HepG2 (cell line): ENCODE measurements at regions not wholly inside any gene's neighbourhood (a gene's known extent, or its start where the extent isn't known, plus 50 kb on each side); places are given as distances from the start of the nearest gene placed in this dataset.
A peak's percentile ranks its signal among the peaks of the same experiment; 100 is the strongest.

Experiments used
- ATAC-seq: fragments of 200-7000 bp; cut with Tn5 transposase; 3 replicates; pipeline ENCODE4 v1.9.1; 2020; ENCODE audit warnings: mild to moderate bottlenecking, moderate library complexity
- BruUV-seq: library from RNA; stranded (reverse); fragments of 400-500 nt; replicated peaks from 2 replicates; lab custom pipeline; 2021; lab: Mats Ljungman, UMichigan
- CTCF ChIA-PET: fragments of 300-600 bp; formaldehyde crosslinking; extraction: SDS; loops from one replicate; lab custom pipeline; 2021; ENCODE audit warnings: low total read pairs, inconsistent platforms, low intra/inter-chr PET ratio; lab: Yijun Ruan, JAX
- POLR2A ChIA-PET: fragments of 350-600 bp; sonication (Branson Sonifier 250); formaldehyde crosslinking; loops from one replicate; lab custom pipeline; 2020; ENCODE audit warnings: antibody characterized with exemption, inconsistent platforms; lab: Yijun Ruan, JAX
- DNase-seq: peaks from one replicate; pipeline ENCODE4 v3.0.0-alpha.2; 2015; ENCODE audit warnings: low spot score
- FAIRE-seq: peaks from 3 replicates; lab custom pipeline; 2011; peaks lifted over from hg19 to GRCh38; lab: Jason Lieb, UNC
- H2AFZ ChIP-seq: one replicate; pipeline ENCODE4 v1.6.1; 2011; ENCODE audit warnings: low read length, inconsistent platforms
- H3K27ac ChIP-seq: fragments of 300-600 bp; 3 replicates; pipeline ENCODE4 v1.8.0; 2011; ENCODE audit warnings: mixed run types, mild to moderate bottlenecking, mixed read lengths, low read length, inconsistent platforms; ENCODE audit not compliant: insufficient read depth; ENCODE audit errors: extremely low read length
- H3K27me3 ChIP-seq, 2 experiments: fragments of 200-600 bp in 1 of 2; 2 replicates in 1 of 2; 3 replicates in 1 of 2; pipeline versions ENCODE4 v1.6.0 to v1.8.0; 2011; ENCODE audit warnings: low read length in 2 of 2, mild to moderate bottlenecking in 2 of 2, moderate library complexity in 2 of 2, inconsistent platforms in 1 of 2; ENCODE audit not compliant: insufficient read depth in 2 of 2, control insufficient read depth in 1 of 2
- H3K36me3 ChIP-seq, 2 experiments: fragments of 200-600 bp in 1 of 2; replicated peaks in 1 of 2; 2 replicates in 1 of 2; 3 replicates in 1 of 2; pipeline versions ENCODE4 v1.5.1 to v1.8.0; 2011; ENCODE audit warnings: low read length in 2 of 2, inconsistent platforms in 1 of 2; ENCODE audit not compliant: insufficient read depth in 2 of 2, control insufficient read depth in 1 of 2
- H3K4me1 ChIP-seq: 2 replicates; pipeline ENCODE4 v1.5.1; 2012; ENCODE audit warnings: low read length, inconsistent platforms; ENCODE audit not compliant: insufficient read depth
- H3K4me2 ChIP-seq: 2 replicates; pipeline ENCODE4 v1.6.0; 2011; ENCODE audit warnings: low read depth, low read length, inconsistent platforms
- H3K4me3 ChIP-seq, 3 experiments: fragments of 200-600 bp in 1 of 3; sonication (generic), shearing (Covaris generic) in 1 of 3; replicated peaks in 1 of 3; 2 replicates each; pipeline ENCODE4 v1.5.1; 2011 to 2016; ENCODE audit warnings: low read length in 3 of 3, inconsistent platforms in 2 of 3, low read depth in 2 of 3, mild to moderate bottlenecking in 2 of 3, control low read depth in 1 of 3, mixed read lengths in 1 of 3; ENCODE audit not compliant: insufficient read depth in 1 of 3
- H3K79me2 ChIP-seq: one replicate; pipeline ENCODE4 v1.6.1; 2011; ENCODE audit warnings: low read length, inconsistent platforms; ENCODE audit not compliant: insufficient read depth
- H3K9ac ChIP-seq: 2 replicates; pipeline ENCODE4 v1.6.0; 2011; ENCODE audit warnings: mild to moderate bottlenecking, low read depth, low read length, inconsistent platforms; ENCODE audit not compliant: insufficient read depth
- H3K9me3 ChIP-seq: 2 replicates; pipeline ENCODE4 v1.5.1; 2012; ENCODE audit warnings: mild to moderate bottlenecking, low read length
- H4K20me1 ChIP-seq: 2 replicates; pipeline ENCODE4 v1.6.0; 2011; ENCODE audit warnings: inconsistent platforms, mild to moderate bottlenecking, low read length, moderate library complexity; ENCODE audit not compliant: insufficient read depth
- CEBPB ChIP-seq: IDR thresholded peaks from 2 replicates; pipeline ENCODE4 v1.6.1; 2011; ENCODE audit warnings: low read depth, low read length, improper control_type of control experiment, borderline replicate concordance
- ZBTB38 ChIP-seq: sonication (generic); formaldehyde crosslinking; IDR thresholded peaks from 2 replicates; pipeline ENCODE4 v1.5.1; 2020; ENCODE audit warnings: mild to moderate bottlenecking, missing genetic modification reagents
- ZFP36L2 ChIP-seq: sonication (generic); formaldehyde crosslinking; IDR thresholded peaks from 2 replicates; pipeline ENCODE4 v1.4.0; 2020; ENCODE audit warnings: missing genetic modification reagents
- ZSCAN30 ChIP-seq: sonication (generic); formaldehyde crosslinking; IDR thresholded peaks from 2 replicates; pipeline ENCODE4 v1.5.0; 2020; ENCODE audit warnings: mild to moderate bottlenecking, missing genetic modification reagents
- WGBS: methylation state at CpG from one replicate; pipeline ENCODE4 v1.1.6; 2017; ENCODE audit warnings: low lambda C conversion rate; 5-methylcytosine and 5-hydroxymethylcytosine counted together
- in situ Hi-C: cut with HindIII; loops from 2 replicates; pipeline ENCODE4 v1.10.0; 2017; ENCODE audit warnings: low pct_unique_long_range_greater_than_20kb; ENCODE audit not compliant: extremely low pct_ligation_motif_present
- intact Hi-C: fragments of 100-400 bp; cut with micrococcal nuclease; formaldehyde crosslinking; loops from one replicate; pipeline ENCODE4 v1.10.0; 2022; ENCODE audit not compliant: unreplicated experiment
- TF ChIP-seq, protein P1 (sequence below): sonication (generic); formaldehyde crosslinking; IDR thresholded peaks from 2 replicates; pipeline ENCODE4 v1.4.0; 2020; ENCODE audit warnings: missing genetic modification reagents

DNA sequence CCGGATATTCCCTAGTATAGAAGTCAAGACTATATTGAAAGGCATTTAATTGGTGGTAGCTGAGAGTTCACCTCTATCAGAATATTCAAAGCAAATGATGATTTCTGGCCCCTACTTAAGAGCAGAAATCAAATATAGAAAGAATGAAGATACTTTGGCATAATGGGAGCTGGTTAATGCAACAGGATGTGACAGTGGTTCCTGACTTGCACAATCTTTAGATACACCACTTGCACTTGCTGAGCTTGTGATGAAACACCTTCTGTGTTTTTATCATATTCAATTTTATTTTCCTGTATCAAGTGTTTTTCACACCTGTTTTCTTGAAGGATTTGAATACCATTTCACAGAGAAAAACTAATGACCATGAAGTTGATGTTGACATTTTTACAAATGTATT, 124.1 kb upstream of the CDH19 start:
- intact Hi-C loops: no loop called here
- H3K27me3 ChIP-seq: no peaks in the 10 kb centered on the region; a peak in 1 of 5 replicates
- no peak overlapping the region for H3K9ac ChIP-seq
- no peak for TF ChIP-seq ZSCAN30
- peak; percentile 39; the same call in 1 of the 2 replicates for TF ChIP-seq CEBPB
- TF ChIP-seq ZFP36L2: no peak
- TF ChIP-seq, protein P1, sequence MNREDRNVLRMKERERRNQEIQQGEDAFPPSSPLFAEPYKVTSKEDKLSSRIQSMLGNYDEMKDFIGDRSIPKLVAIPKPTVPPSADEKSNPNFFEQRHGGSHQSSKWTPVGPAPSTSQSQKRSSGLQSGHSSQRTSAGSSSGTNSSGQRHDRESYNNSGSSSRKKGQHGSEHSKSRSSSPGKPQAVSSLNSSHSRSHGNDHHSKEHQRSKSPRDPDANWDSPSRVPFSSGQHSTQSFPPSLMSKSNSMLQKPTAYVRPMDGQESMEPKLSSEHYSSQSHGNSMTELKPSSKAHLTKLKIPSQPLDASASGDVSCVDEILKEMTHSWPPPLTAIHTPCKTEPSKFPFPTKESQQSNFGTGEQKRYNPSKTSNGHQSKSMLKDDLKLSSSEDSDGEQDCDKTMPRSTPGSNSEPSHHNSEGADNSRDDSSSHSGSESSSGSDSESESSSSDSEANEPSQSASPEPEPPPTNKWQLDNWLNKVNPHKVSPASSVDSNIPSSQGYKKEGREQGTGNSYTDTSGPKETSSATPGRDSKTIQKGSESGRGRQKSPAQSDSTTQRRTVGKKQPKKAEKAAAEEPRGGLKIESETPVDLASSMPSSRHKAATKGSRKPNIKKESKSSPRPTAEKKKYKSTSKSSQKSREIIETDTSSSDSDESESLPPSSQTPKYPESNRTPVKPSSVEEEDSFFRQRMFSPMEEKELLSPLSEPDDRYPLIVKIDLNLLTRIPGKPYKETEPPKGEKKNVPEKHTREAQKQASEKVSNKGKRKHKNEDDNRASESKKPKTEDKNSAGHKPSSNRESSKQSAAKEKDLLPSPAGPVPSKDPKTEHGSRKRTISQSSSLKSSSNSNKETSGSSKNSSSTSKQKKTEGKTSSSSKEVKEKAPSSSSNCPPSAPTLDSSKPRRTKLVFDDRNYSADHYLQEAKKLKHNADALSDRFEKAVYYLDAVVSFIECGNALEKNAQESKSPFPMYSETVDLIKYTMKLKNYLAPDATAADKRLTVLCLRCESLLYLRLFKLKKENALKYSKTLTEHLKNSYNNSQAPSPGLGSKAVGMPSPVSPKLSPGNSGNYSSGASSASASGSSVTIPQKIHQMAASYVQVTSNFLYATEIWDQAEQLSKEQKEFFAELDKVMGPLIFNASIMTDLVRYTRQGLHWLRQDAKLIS (CRISPR knock-in tag): no peak
- TF ChIP-seq ZBTB38 (CRISPR knock-in tag): no peak
- ATAC-seq: no peak
- no peaks in the 10 kb centered on the region for H3K79me2 ChIP-seq
- BruUV-seq: no TSS peak
- CTCF ChIA-PET: no interaction called here
- no peak overlapping the region for H3K27ac ChIP-seq
- in situ Hi-C loops: no loop called here
- POLR2A ChIA-PET: no interaction called here
- no peak overlapping the region for H2AFZ ChIP-seq
- no peak for FAIRE-seq
- no peak for DNase-seq
- no peaks in the 10 kb centered on the region for H4K20me1 ChIP-seq
- H3K9me3 ChIP-seq: no peaks in the 10 kb centered on the region
- no peak overlapping the region for H3K4me2 ChIP-seq
- peaks cover 20% of the 10 kb centered on the region for H3K4me1 ChIP-seq
- no peaks in the 10 kb centered on the region for H3K36me3 ChIP-seq
- H3K4me3 ChIP-seq: no peak overlapping the region
- 50% methylated on average over 1 of the region's 1 CpG for WGBS
